SK-MEL-5 (cell line): ENCODE measurements at regions not wholly inside any gene's neighbourhood (a gene's known extent, or its start where the extent isn't known, plus 50 kb on each side); places are given as distances from the start of the nearest gene placed in this dataset.

Source experiments
- DNase-seq: peaks from one replicate; pipeline ENCODE4 v3.0.0-alpha.2; 2016; ENCODE audit warnings: low read depth, low spot score
- in situ Hi-C: cut with HindIII; loops from 2 replicates; pipeline ENCODE4 v1.10.0; 2016; ENCODE audit warnings: low sequenced_read_pairs, high pct_unique_total_duplicates, low pct_unique_long_range_greater_than_20kb

DNA sequence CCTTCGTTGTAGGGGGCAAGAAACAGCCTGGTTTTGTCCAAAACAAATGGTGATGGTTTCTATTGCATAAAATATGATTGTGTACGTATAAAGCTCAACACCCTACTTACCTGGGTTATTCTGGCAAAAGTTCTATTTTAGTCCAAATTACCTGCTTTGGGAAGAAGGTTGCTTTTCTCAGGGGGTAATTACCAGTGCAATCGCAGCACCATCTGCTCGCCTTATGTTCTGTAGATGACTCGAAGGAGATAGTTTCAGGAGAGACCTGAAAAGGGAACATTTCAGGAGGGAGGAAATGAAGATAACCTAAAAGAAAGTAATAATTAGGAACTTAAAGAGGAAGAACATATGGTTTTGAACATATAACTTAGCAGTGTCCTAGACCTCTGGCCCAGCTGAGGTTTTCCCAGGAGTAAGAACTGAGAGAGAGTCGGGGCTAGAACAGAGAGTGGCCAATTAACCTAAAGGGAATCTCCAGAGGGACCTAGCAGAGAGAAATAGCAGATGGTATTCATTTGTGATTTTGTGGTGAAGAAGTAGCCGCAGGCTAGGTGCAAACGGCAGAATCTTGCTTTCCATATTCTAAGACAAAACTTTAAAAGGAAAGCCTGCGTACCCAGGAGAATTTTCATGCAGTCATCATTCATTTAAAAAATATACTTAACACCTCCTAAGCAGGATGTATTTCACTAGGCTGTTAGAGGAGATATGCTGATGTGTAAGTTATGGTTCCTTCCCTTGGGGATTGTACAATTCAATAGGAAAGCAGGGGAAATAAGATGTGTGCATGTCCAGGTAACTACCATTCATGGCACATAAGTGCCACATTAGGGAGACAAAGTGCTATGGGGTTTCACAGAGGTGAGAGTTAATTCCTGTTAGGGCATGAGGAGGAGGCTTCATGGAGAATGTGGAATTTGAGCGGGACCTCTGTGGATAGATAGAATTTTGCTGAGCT, 113.0 kb upstream of the SLC10A2 start:
- no peak for DNase-seq
- in situ Hi-C loops = no loop called here

DNA sequence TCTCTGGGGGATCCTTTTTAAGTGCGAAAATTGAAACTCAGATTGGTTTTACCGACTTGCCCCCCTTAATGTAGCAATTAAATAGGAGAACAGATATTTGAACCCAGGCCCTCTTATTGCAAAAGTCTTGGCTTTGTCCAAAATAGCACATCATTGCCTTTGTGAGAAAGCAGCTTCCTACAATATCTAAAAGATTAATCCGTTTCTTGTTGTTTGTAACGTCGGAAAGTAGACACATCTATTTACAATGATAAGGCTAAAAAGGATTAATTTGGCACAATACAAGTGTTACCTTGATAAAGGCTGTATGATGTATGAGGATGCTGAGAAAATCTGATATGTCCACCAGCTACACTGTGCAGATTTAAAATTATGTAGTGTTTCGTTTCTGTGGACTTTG, 108.7 kb upstream of the SLC10A2 start:
- in situ Hi-C loops = no loop called here
- DNase-seq = no peak

DNA sequence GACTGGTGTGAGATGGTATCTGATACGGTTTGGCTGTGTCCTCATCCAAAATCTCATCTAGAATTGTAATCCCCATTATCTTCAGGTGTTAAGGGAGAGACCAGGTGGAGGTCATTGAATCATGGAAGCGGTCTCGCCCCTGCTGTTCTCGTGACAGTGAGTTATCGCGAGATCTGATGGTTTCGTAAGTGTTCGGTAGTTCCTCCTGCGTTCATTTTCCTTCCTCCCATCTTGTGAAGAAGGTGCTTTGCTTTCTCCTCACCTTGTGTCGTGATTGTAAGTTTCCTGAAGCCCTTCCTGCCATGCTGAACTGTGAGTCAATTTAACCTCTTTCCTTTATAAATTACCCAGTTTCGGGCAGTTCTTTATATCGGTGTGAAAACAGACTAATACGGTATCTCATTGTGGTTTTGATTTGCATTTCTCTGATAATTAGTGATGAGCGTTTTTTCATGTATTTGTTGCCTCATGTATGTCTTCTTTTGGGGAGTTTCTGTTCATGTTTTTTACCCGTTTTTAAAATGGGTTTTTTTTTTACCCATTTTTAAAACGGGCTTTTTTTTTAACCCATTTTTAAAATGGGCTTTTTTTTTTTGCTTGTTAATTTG, 102.8 kb upstream of the SLC10A2 start:
- DNase-seq = peak; percentile 37
- in situ Hi-C loops = no loop called here

DNA sequence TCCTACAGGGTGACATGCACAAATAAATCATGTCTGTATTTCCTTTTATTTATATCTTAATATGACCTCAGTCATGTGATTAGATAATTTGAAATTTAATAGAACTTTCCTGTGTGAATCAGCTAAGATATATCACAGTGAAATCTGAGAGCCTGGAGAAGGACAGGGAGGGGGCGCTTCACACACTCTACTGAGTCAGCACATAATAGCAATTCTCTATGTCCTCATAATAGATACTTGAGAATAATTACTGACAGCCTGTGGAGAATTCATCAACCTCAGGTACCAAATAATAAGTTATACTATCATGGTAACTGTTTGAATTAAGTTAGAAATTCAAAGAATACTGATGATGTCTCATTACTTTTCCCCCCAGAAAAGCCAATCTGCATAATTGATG, 98.0 kb upstream of the SLC10A2 start:
- no peak for DNase-seq
- in situ Hi-C loops = no loop called here

DNA sequence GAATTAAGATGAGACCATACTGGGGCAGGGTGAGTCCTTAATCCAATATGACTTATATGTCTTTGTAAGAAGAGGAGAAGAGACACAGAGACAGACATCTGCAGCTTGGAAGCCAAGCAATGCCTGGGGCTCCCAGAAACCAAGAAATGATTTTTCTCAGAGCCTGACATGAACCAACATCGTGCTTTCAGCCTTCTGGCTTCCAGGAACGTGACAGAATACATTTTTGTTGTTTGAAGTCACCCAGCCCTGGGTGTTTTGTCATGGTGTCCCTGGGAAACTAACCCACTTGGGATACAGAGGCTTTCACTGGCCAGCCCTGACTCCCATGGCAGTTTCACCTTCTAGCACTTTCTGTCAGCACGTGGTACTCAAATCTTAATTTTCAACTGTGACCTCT, 95.3 kb upstream of the SLC10A2 start:
- DNase-seq = no peak
- in situ Hi-C loops = no loop called here

DNA sequence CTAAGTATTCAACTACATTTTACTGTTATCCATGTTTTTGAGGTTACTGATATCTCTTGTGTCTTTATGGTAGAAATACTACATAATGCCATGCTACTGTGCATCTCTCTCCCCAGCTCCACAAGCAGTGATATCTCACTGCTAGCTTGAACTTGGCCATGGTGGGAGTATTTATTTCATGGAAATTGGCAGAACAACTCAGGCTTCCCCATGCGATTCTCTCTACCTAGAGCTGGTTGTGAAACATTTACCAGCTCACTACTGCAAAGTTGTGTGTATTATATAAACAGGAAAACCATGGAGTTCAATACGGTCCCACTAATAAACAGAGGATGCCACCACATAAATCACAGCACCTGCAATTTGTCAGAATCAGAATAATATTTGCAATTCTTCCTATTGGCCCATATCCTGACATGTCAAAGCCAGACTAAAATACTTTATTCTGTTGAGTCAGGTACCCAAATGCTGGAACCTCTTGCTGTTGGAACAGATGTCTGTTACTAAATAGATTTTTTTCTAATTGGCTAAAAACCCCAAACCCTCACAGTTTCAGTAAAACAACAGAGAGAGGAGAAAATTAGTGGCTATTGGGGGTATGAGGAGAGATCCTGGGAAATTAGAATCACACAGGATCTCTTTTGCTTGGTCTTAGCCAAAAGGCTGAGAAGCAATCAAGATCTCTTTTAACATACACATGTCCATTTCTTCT, 91.4 kb upstream of the SLC10A2 start:
- DNase-seq = no peak
- in situ Hi-C loops = no loop called here

DNA sequence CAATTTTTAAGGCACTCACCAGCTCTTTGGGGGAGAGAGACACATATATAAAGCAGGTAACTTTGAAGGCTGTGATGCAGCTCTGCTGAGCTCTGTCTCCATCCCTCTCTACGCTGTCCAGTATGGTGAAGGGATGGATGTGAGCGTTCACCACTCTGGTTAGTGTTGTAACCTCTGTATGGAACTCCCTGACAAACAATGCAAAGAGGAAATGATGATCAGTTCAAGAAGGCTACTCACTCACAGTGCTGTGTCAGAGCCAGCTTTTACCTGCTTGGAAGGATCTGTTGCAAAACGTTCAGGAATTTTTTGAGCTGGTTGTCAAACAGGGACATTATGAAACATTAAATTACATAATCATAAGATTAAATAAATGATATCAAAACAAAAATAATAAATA, 90.8 kb upstream of the SLC10A2 start:
- no peak for DNase-seq

DNA sequence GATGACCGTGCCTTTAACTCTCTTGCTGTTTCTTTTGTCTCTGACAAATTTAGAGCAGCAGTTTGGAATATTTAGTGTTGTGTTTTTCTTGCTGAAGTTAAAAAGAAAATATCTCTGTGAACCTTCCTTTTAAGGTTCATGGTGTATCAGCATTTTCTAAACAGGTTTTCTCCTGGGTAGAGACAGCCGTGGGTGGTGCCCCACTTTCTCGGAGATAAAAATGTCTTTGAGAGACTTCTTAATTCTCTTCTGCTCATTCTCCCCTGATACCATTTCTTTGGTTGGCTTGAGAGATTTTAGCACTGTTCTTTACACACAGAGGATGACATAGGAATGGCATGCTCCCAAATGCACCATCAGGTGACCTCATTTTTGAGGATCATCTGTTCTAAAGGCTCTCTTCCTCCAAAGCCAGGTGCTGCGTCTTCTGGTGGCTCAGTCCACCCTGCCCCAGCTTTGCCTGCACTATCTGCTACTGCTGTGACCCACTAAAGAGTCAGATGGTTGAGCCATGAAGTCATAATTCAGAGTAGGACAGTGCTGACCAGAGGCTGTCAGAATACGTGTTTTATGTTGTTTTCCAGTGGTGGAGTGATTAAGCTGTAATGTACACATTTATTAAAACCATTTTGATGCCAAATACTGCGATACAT, 90.3 kb upstream of the SLC10A2 start:
- DNase-seq = no peak
- in situ Hi-C loops = no loop called here

More for the DNA sequence above, 90.8 kb upstream of the SLC10A2 start:
- in situ Hi-C loops = no loop called here

DNA sequence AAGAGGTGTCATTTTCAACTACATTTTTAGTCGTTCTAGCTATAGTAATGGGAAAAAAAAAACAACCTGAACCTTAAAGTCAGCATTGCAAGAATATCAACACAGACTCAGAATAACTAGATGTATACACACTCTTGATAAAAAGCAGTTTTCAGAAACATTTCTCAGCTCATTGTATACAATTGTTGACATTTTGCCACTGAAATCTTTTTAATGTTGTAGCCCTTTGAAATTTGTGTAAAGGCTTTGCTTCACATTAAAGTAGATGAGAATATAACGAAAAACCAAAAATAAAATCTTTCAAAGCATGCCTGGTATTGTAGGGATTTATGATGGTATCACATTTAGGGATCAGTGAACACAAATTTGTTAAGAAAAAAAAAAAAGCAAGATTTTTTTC, 87.2 kb upstream of the SLC10A2 start:
- in situ Hi-C loops = no loop called here
- no peak for DNase-seq

DNA sequence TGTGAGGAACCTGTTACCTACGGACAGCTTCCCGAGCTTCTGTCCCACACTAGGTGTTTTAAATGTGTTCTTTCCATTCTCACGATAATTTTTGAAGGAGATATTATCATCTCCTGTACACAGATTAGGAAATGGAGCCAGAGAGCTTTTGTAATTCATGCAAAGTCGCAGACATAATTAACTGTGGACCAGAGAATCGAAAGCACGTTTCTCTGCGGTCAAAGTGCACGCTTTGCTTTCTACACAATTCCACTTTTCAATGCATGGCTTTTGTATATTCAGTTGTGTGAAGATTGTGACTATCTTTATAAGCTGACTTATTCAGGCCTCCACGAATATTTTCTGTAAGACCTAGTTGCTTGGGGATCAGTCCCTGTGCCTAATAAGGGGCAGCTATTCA, 81.7 kb upstream of the SLC10A2 start:
- DNase-seq = no peak
- in situ Hi-C loops = no loop called here

DNA sequence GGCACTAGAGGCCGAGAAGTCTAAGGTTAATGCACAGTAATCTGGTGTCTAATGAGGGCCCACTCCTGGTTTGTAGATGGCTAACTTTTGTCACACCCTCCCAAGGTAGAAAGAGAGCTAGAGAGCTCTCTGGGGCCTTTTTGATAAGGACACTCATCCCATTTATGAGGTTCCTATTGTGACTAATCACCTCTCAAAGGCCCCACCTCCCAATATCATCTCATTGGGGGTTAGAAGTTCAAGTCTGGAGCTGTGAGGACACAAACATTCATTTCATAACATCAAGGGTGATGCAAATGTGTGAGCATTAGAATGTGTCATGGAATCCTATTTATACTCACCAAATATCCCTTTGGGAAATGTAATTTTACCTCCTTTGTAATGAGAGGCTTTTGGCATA, 79.2 kb upstream of the SLC10A2 start:
- DNase-seq = no peak
- in situ Hi-C loops = no loop called here

DNA sequence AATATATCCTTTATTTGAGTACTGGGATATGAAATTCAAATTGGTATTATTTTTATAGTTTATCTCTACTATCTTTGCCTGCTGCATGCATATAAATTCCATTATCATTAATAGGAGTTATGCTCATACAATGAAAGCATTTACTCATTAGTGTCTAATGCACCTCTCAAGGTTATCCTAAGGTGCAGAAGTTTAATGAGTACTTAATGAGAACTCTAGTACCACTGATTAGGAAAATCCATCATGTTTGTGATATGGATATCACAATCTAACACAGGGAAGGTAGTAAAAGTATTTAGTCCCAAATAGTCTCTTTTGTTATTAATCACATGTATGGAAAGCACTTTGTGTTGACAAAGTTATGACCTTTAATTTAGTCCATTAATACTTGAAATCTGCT, 77.2 kb upstream of the SLC10A2 start:
- in situ Hi-C loops = no loop called here
- DNase-seq = no peak

DNA sequence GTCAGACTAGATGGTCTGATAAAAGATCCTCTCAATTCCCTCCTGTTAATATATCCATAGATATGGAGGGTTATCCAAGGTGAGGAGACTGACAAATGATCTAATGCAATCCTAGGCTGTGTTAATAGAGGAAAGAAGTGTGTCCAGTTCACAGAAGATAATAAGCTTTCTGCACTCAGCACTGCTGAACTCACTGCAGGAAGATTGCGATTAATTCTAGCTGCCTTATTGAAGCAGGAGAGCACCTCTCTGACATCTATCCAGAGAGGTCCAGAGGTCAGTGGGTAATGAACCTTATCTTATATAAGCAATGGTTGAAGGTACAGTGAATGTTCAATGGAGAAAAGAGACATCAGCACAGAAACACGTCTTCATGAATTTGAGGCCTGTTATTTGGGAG, 75.9 kb upstream of the SLC10A2 start:
- in situ Hi-C loops = no loop called here
- no peak for DNase-seq

DNA sequence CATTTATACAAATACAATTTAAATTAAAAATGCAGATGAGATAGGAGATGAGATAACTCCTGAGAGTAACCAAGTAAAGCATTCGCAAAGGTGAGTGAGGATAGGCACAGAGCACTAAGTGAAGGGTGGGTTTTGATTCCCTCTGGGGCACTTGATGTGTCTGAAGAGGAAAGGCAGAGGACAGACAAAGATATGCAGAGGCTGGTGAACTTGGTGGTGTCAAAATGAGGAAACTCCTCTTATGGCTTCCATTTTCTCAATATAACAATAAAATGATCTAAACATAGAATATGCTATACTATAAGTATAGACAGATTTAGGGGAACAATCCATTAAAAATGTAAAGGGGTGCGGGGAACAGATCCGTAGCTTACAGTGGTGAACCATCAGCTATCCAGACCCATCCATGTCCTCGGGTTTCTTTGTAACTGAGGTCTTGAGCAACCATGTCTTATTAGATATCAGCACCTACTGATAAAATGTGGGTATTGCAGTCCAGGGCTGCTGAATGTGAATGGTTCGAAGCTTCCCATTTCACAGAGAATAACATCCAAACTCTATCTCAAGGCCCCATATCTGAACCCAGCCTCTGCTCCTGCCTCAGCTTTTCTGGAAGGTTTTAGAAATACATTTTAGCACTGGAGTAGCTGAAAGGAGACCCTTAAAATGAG, 73.9 kb upstream of the SLC10A2 start:
- in situ Hi-C loops = no loop called here
- DNase-seq = peak; percentile 73

DNA sequence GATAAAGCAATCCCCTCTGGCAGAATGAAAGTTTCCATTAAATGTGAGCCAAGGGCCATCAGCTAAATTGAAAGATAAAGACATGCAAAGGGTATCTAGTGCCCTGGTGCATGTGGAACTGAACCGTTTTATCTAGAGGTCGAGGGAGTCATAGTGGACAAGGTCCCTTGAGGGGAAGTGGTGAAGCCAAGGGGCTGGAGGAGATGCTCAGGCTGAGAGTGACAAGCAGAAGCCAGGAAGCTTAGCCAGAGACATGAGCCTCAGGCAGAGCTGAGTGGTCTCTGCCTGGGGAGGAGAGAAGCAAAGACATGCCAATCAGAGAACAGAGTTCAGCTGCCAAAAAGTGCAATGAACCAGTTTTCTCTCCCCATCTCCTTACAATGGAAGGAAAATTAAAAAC, 68.1 kb upstream of the SLC10A2 start:
- DNase-seq = no peak
- in situ Hi-C loops = no loop called here

DNA sequence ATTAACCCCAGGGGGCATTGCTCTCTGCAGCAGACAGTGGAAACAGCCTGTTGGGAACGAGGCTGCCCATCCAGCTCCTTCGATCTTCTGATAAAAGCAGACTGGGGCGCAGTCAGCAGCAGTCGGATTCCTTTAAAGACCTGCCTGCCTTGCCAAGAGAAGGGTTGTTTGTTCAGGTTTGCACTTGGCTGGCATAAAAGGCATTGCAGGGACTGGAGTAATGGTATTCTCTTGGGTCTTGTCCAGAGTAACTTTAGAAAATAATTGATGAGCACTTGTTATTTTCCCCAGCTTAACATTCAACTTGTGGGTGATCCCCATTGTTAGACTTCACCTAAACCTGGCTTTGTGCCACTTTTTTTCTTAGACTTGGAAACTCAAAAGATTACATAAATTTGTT, 67.3 kb upstream of the SLC10A2 start:
- DNase-seq = no peak
- in situ Hi-C loops = no loop called here

DNA sequence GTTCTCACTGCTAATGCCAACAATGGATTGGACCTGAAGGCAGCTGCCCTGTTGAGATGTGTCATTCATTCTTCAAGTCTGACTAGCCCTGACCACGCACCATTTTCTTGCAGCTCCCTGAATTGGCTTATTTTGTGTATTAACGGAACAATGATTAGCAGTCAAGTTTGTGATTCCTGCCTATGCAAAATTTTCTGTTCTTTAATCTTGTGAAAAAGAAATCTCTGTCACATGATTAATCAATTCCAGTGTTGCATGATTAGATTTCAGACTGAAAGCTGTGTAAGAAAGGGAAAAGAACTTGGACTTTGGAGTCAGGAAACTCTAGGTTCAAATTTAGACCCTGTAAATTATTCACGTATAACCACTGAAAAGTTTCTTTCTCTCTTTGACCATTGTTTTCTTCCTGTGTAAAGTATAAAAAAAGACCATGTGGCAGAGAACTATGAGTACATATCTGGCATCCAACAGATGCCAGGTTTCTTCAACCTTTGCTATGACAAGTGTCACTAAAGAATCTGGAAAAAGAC, 64.5 kb upstream of the SLC10A2 start:
- DNase-seq = no peak
- in situ Hi-C loops = no loop called here
